ENCODE measurements at regions not wholly inside any gene's neighbourhood (a gene's known extent, or its start where the extent isn't known, plus 50 kb on each side); places are given as distances from the start of the nearest gene placed in this dataset.
"Not testable (repeated sequence)": the region's sequence is repeated elsewhere in the genome, so short reads cannot be mapped to it uniquely, and the experiment has no call there.

GRCh38 chr17:20851591-20852238, 191.1 kb downstream of the USP22 start:
- not testable (repeated sequence) for TF ChIP-seq EZH2phosphoT487 (IDR thresholded peaks at IDR 0.05; ENCODE audit: borderline replicate concordance, low read length); CTCF (conservative IDR thresholded peaks at IDR 0.05; ENCODE audit: low read depth, low read length)
